HG03469 (cell line): ENCODE measurements at regions not wholly inside any gene's neighbourhood (a gene's known extent, or its start where the extent isn't known, plus 50 kb on each side); places are given as distances from the start of the nearest gene placed in this dataset.

ENCODE experiments used
- ATAC-seq: cut with Tn5 transposase; IDR thresholded peaks from one replicate; pipeline ENCODE4 v1.9.1; 2021; ENCODE audit warnings: mild to moderate bottlenecking, moderate library complexity, moderate number of reproducible peaks; ENCODE audit not compliant: unreplicated experiment

DNA sequence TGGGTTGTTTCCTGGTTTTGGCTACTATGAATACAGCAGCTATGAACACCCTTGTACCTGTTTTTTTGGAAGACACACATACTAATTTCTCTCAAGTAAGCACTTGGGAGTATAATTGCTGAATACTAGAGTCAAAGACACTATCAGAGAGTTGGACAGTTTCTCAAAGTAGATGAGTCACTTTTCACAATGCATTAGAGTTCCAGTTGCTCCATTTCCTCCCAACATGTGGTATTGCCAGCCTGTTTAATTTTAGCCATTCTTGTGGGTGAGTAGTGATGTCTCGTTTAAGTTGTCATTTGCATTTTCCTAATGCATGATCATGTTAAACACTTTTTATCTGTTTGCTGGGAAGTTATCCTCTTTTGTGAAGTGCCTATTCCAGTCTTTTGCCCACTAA, 81.6 kb upstream of the GDNF start:
- ATAC-seq = no peak

- ATAC-seq = no peak
Measured at GRCh38 chr5:37918424-37918823, 78.6 kb upstream of the GDNF start.

- no peak for ATAC-seq
Measured at GRCh38 chr5:37916525-37916924, 76.7 kb upstream of the GDNF start.

DNA sequence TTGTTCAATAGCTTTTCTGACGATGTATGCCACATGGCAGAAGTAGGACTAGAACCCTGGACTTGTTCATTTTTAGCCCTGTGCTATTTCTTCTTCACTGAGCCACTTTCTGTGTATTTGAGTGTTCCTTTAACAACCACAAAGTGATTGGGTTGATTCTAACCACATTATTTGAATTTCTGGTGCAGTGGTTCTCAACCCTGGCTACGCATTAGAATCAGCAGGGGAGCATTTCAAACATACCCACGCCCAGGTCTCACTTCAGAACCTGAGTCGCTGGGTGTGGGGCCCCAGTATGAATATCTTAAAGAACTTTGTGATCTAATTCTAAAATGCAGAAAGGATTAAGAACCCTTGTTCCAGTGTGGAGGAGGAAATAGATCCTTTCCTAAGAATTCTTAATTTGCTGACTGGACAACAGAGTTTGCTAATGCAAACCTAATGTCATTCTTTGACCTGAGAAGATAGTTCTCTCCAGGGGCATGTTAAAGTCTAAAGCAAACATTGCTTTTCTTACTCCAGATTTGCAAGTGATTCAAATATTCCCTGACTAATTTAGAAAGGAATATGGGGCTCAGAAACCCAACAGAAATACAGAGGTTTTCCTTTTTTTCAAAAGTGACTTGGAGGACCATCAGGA, 75.4 kb upstream of the GDNF start:
- ATAC-seq = peak; percentile 88

- peak; percentile 67 for ATAC-seq
Measured at GRCh38 chr5:37909610-37910266, 69.9 kb upstream of the GDNF start.

- no peak for ATAC-seq
Measured at GRCh38 chr5:37906416-37906815, 66.6 kb upstream of the GDNF start.

DNA sequence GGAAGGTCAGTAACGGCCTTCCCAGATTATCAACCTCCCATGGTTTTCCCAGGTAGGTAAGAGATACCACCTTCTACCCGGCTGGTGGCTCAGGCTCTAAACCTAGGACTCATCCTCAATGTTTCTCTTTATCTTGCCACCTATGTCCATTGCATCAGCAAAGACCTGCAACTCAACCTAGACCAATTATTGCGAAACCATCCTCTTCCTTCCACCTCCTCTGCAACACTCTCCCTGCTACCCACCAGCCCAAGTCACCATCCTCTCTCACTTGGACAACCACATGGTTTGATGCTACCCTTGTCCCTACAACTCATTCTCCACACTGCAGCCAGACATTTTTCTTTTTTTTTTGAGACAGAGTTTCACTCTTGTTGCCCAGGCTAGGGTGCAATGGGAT, 65.4 kb upstream of the GDNF start:
- no peak for ATAC-seq

GRCh38 chr5:37902323-37902722, 62.5 kb upstream of the GDNF start:
- no peak for ATAC-seq

- no peak for ATAC-seq
Measured at GRCh38 chr5:37900692-37901091, 60.9 kb upstream of the GDNF start.

GRCh38 chr5:37899037-37899436, 59.2 kb upstream of the GDNF start:
- no peak for ATAC-seq

GRCh38 chr5:37896159-37896558, 56.3 kb upstream of the GDNF start:
- ATAC-seq = no peak

DNA sequence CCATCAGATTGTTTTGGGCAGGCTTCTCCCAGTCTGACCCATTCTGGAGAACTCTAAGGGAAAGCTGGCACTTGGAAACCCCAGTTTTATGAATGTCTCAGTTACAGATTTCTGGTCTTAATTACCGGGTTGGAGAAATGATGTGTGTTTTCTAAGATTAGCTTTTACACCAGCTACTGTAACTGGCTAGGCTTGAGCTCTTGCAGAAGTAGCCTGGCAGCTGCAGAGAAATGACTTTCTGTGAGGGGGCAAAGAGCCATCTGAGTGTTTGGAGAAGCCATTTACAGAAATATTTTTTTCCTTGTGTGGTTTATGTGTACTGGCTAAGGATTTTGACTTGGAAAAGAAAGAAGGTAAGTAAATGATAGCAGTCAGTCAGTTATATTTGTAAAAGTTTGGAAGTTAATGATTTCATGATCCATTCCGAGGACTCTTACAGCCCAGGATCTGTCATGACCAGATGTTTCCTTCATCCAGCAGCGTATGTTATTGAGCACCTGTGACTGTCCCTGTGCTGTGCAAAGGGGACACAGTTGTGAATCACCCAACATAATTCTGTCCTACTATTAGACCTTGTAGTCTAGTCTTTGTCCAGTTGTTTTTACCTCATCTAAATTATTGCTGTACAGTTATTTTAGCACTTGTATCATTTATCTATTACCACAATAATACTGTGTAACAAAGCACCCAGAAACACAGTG, 53.7 kb upstream of the GDNF start:
- ATAC-seq = no peak

GRCh38 chr5:37892586-37892985, 52.7 kb upstream of the GDNF start:
- no peak for ATAC-seq

- ATAC-seq = no peak
Measured at GRCh38 chr5:37891832-37892231, 52.0 kb upstream of the GDNF start.

GRCh38 chr5:37889612-37890317, 49.9 kb upstream of the GDNF start:
- no peak for ATAC-seq
